ENCODE measurements at regions not wholly inside any gene's neighbourhood (a gene's known extent, or its start where the extent isn't known, plus 50 kb on each side); places are given as distances from the start of the nearest gene placed in this dataset.

GRCh38 chr4:103457566-103457965, 259.4 kb upstream of the CENPE start:
- Histone ChIP-seq H3K4me1 (ENCODE audit: control insufficient read depth, insufficient read depth, low read length, unreplicated experiment) (no peaks in the 10 kb centered on the region), H2AFZ (ENCODE audit: low read length, unreplicated experiment) (no peak overlapping the region), H3K36me3 (ENCODE audit: insufficient read depth, low read length) (no peaks in the 10 kb centered on the region), H3K79me2 (ENCODE audit: control insufficient read depth, insufficient read depth, low read length, unreplicated experiment) (no peaks in the 10 kb centered on the region), H3K27ac (ENCODE audit: low read depth, low read length) (no peak overlapping the region), H3K27me3 (ENCODE audit: insufficient read depth, low read length) (no peaks in the 10 kb centered on the region), H3K4me3 (ENCODE audit: low read depth, low read length) (no peak overlapping the region)

- H2AFZ ChIP-seq (ENCODE audit: low read length, unreplicated experiment), result no peak overlapping the region
- no peaks in the 10 kb centered on the region for H3K36me3 ChIP-seq (ENCODE audit: insufficient read depth, low read length)
- no peaks in the 10 kb centered on the region for H3K79me2 ChIP-seq (ENCODE audit: control insufficient read depth, insufficient read depth, low read length, unreplicated experiment)
These were observed 253.2 kb upstream of the CENPE start for GRCh38 chr4:103451341-103451740.

GRCh38 chr4:103450693-103451092, 252.6 kb upstream of the CENPE start:
- Histone ChIP-seq H2AFZ (ENCODE audit: low read length, unreplicated experiment) (no peak overlapping the region), H3K4me3 (ENCODE audit: low read depth, low read length) (no peak overlapping the region), H3K27ac (ENCODE audit: low read depth, low read length) (no peak overlapping the region), H3K79me2 (ENCODE audit: control insufficient read depth, insufficient read depth, low read length, unreplicated experiment) (no peaks in the 10 kb centered on the region), H3K36me3 (ENCODE audit: insufficient read depth, low read length) (no peaks in the 10 kb centered on the region), H3K4me1 (ENCODE audit: control insufficient read depth, insufficient read depth, low read length, unreplicated experiment) (no peaks in the 10 kb centered on the region), H3K27me3 (ENCODE audit: insufficient read depth, low read length) (peaks cover 5% of the 10 kb centered on the region)

More at GRCh38 chr4:103451341-103451740, 253.2 kb upstream of the CENPE start:
- Histone ChIP-seq H3K4me3 (ENCODE audit: low read depth, low read length) (no peak overlapping the region), H3K27ac (ENCODE audit: low read depth, low read length) (no peak overlapping the region), H3K4me1 (ENCODE audit: control insufficient read depth, insufficient read depth, low read length, unreplicated experiment) (no peaks in the 10 kb centered on the region), H3K27me3 (ENCODE audit: insufficient read depth, low read length) (peaks cover 5% of the 10 kb centered on the region)

GRCh38 chr4:103449296-103450023, 251.3 kb upstream of the CENPE start:
- no peaks in the 10 kb centered on the region for H3K4me1 ChIP-seq (ENCODE audit: control insufficient read depth, insufficient read depth, low read length, unreplicated experiment)
- no peak overlapping the region for H3K27ac ChIP-seq (ENCODE audit: low read depth, low read length)
- peaks cover 5% of the 10 kb centered on the region for H3K27me3 ChIP-seq (ENCODE audit: insufficient read depth, low read length)
- no peaks in the 10 kb centered on the region for H3K36me3 ChIP-seq (ENCODE audit: insufficient read depth, low read length)
- no peaks in the 10 kb centered on the region for H3K79me2 ChIP-seq (ENCODE audit: control insufficient read depth, insufficient read depth, low read length, unreplicated experiment)
- H2AFZ ChIP-seq (ENCODE audit: low read length, unreplicated experiment), result no peak overlapping the region
- H3K4me3 ChIP-seq (ENCODE audit: low read depth, low read length), result no peak overlapping the region

- Histone ChIP-seq H2AFZ (ENCODE audit: low read length, unreplicated experiment) (no peak overlapping the region), H3K4me1 (ENCODE audit: control insufficient read depth, insufficient read depth, low read length, unreplicated experiment) (no peaks in the 10 kb centered on the region), H3K4me3 (ENCODE audit: low read depth, low read length) (no peak overlapping the region), H3K27me3 (ENCODE audit: insufficient read depth, low read length) (peaks cover 11% of the 10 kb centered on the region), H3K36me3 (ENCODE audit: insufficient read depth, low read length) (no peaks in the 10 kb centered on the region), H3K27ac (ENCODE audit: low read depth, low read length) (no peak overlapping the region), H3K79me2 (ENCODE audit: control insufficient read depth, insufficient read depth, low read length, unreplicated experiment) (no peaks in the 10 kb centered on the region)
These were observed 247.2 kb upstream of the CENPE start for GRCh38 chr4:103445377-103445776.

GRCh38 chr4:103443324-103443723, 245.2 kb upstream of the CENPE start:
- no peak overlapping the region for H3K4me3 ChIP-seq (ENCODE audit: low read depth, low read length)
- H3K27ac ChIP-seq (ENCODE audit: low read depth, low read length), result no peak overlapping the region
- peaks cover 21% of the 10 kb centered on the region for H3K27me3 ChIP-seq (ENCODE audit: insufficient read depth, low read length)
- no peaks in the 10 kb centered on the region for H3K4me1 ChIP-seq (ENCODE audit: control insufficient read depth, insufficient read depth, low read length, unreplicated experiment)
- no peaks in the 10 kb centered on the region for H3K36me3 ChIP-seq (ENCODE audit: insufficient read depth, low read length)
- no peaks in the 10 kb centered on the region for H3K79me2 ChIP-seq (ENCODE audit: control insufficient read depth, insufficient read depth, low read length, unreplicated experiment)
- no peak overlapping the region for H2AFZ ChIP-seq (ENCODE audit: low read length, unreplicated experiment)

GRCh38 chr4:103429283-103429682, 231.1 kb upstream of the CENPE start:
- Histone ChIP-seq H3K4me1 (ENCODE audit: control insufficient read depth, insufficient read depth, low read length, unreplicated experiment) (no peaks in the 10 kb centered on the region), H3K27me3 (ENCODE audit: insufficient read depth, low read length) (peaks cover 27% of the 10 kb centered on the region), H3K36me3 (ENCODE audit: insufficient read depth, low read length) (no peaks in the 10 kb centered on the region), H3K27ac (ENCODE audit: low read depth, low read length) (no peak overlapping the region), H2AFZ (ENCODE audit: low read length, unreplicated experiment) (no peak overlapping the region), H3K4me3 (ENCODE audit: low read depth, low read length) (no peak overlapping the region), H3K79me2 (ENCODE audit: control insufficient read depth, insufficient read depth, low read length, unreplicated experiment) (no peaks in the 10 kb centered on the region)

GRCh38 chr4:103425406-103425805, 227.3 kb upstream of the CENPE start:
- no peak overlapping the region for H3K4me3 ChIP-seq (ENCODE audit: low read depth, low read length)

GRCh38 chr4:103424853-103425252, 226.7 kb upstream of the CENPE start:
- Histone ChIP-seq H2AFZ (ENCODE audit: low read length, unreplicated experiment) (no peak overlapping the region), H3K79me2 (ENCODE audit: control insufficient read depth, insufficient read depth, low read length, unreplicated experiment) (no peaks in the 10 kb centered on the region), H3K4me1 (ENCODE audit: control insufficient read depth, insufficient read depth, low read length, unreplicated experiment) (no peaks in the 10 kb centered on the region)

More at GRCh38 chr4:103425406-103425805, 227.3 kb upstream of the CENPE start:
- no peaks in the 10 kb centered on the region for H3K4me1 ChIP-seq (ENCODE audit: control insufficient read depth, insufficient read depth, low read length, unreplicated experiment)
- H3K27ac ChIP-seq (ENCODE audit: low read depth, low read length), result no peak overlapping the region
- no peak overlapping the region for H2AFZ ChIP-seq (ENCODE audit: low read length, unreplicated experiment)
- no peaks in the 10 kb centered on the region for H3K36me3 ChIP-seq (ENCODE audit: insufficient read depth, low read length)
- H3K79me2 ChIP-seq (ENCODE audit: control insufficient read depth, insufficient read depth, low read length, unreplicated experiment), result no peaks in the 10 kb centered on the region
- peaks cover 15% of the 10 kb centered on the region for H3K27me3 ChIP-seq (ENCODE audit: insufficient read depth, low read length)

GRCh38 chr4:103423261-103423660, 225.1 kb upstream of the CENPE start:
- Histone ChIP-seq H3K4me3 (ENCODE audit: low read depth, low read length) (no peak overlapping the region), H3K4me1 (ENCODE audit: control insufficient read depth, insufficient read depth, low read length, unreplicated experiment) (no peaks in the 10 kb centered on the region), H3K27me3 (ENCODE audit: insufficient read depth, low read length) (peaks cover 6% of the 10 kb centered on the region), H3K27ac (ENCODE audit: low read depth, low read length) (no peak overlapping the region), H3K79me2 (ENCODE audit: control insufficient read depth, insufficient read depth, low read length, unreplicated experiment) (no peaks in the 10 kb centered on the region), H2AFZ (ENCODE audit: low read length, unreplicated experiment) (no peak overlapping the region), H3K36me3 (ENCODE audit: insufficient read depth, low read length) (no peaks in the 10 kb centered on the region)

More at GRCh38 chr4:103424853-103425252, 226.7 kb upstream of the CENPE start:
- Histone ChIP-seq H3K27me3 (ENCODE audit: insufficient read depth, low read length) (peaks cover 14% of the 10 kb centered on the region), H3K4me3 (ENCODE audit: low read depth, low read length) (no peak overlapping the region), H3K27ac (ENCODE audit: low read depth, low read length) (no peak overlapping the region), H3K36me3 (ENCODE audit: insufficient read depth, low read length) (no peaks in the 10 kb centered on the region)

GRCh38 chr4:103422467-103423219, 224.5 kb upstream of the CENPE start:
- no peaks in the 10 kb centered on the region for H3K4me1 ChIP-seq (ENCODE audit: control insufficient read depth, insufficient read depth, low read length, unreplicated experiment)
- H3K27ac ChIP-seq (ENCODE audit: low read depth, low read length), result no peak overlapping the region
- peaks cover 2% of the 10 kb centered on the region for H3K27me3 ChIP-seq (ENCODE audit: insufficient read depth, low read length)
- no peaks in the 10 kb centered on the region for H3K36me3 ChIP-seq (ENCODE audit: insufficient read depth, low read length)
- H3K4me3 ChIP-seq (ENCODE audit: low read depth, low read length), result no peak overlapping the region
- no peaks in the 10 kb centered on the region for H3K79me2 ChIP-seq (ENCODE audit: control insufficient read depth, insufficient read depth, low read length, unreplicated experiment)
- H2AFZ ChIP-seq (ENCODE audit: low read length, unreplicated experiment), result no peak overlapping the region

Measured in ACC112 (cell line).